ENCODE measurements at regions not wholly inside any gene's neighbourhood (a gene's known extent, or its start where the extent isn't known, plus 50 kb on each side); places are given as distances from the start of the nearest gene placed in this dataset.

DNA sequence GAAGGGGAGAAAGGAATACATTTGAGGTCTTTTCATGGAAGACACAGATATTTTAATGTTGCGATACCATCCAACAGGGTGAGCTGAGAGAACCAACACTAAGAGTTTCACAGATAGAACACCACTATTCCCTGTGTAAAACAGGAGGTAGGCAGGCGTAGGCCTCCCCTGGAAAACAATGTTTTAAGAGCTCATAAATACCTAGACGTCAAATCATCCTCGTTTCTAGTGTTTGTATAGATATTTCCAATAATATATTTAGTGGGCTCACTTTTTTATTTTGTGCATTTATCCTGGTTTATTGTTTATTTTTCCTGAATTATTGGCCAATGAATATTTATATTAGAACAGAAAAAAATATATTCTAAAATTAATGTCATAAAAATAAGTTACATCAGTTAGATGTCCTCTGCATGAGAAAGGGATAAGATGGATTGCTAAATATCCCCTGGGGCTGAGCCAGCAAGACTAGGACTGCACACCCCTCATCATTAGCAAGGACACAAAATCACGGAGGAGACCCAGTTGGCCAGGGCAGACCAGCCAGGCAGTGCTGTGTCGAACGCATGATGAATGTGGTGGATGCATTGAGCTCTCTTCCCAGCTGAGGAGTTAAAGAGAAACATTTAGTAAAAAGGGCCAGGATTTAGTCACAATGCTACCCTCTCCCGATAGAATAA, 380.5 kb downstream of the C6orf118 start:
- 53% methylated on average over 8 of the region's 8 CpGs for WGBS
- Histone ChIP-seq H3K27ac (replicated peaks in 1 of 4) (no peak overlapping the region), H3K9me3 (no peaks in the 10 kb centered on the region), H3K36me3 (no peaks in the 10 kb centered on the region), H3K4me1 (peaks cover 0 to 19% (median 13%) of the 10 kb centered on the region in 4 donors), H3K4me3 (no peak overlapping the region), H3K27me3 (no peaks in the 10 kb centered on the region)
- TF ChIP-seq EP300 (IDR thresholded peaks at IDR 0.05) (no peak), POLR2AphosphoS5 (IDR thresholded peaks at IDR 0.05) (no peak)
- TF ChIP-seq, protein P1, sequence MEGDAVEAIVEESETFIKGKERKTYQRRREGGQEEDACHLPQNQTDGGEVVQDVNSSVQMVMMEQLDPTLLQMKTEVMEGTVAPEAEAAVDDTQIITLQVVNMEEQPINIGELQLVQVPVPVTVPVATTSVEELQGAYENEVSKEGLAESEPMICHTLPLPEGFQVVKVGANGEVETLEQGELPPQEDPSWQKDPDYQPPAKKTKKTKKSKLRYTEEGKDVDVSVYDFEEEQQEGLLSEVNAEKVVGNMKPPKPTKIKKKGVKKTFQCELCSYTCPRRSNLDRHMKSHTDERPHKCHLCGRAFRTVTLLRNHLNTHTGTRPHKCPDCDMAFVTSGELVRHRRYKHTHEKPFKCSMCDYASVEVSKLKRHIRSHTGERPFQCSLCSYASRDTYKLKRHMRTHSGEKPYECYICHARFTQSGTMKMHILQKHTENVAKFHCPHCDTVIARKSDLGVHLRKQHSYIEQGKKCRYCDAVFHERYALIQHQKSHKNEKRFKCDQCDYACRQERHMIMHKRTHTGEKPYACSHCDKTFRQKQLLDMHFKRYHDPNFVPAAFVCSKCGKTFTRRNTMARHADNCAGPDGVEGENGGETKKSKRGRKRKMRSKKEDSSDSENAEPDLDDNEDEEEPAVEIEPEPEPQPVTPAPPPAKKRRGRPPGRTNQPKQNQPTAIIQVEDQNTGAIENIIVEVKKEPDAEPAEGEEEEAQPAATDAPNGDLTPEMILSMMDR (IDR thresholded peaks at IDR 0.05) = no peak
- intact Hi-C loops (cut with DNase I) = loop anchor here (5.0 kb wide), 1 partner anchor 1747 kb away; no protein-coding TSS in a partner anchor
- no peak for DNase-seq (ENCODE audit: extremely low spot score)

DNA sequence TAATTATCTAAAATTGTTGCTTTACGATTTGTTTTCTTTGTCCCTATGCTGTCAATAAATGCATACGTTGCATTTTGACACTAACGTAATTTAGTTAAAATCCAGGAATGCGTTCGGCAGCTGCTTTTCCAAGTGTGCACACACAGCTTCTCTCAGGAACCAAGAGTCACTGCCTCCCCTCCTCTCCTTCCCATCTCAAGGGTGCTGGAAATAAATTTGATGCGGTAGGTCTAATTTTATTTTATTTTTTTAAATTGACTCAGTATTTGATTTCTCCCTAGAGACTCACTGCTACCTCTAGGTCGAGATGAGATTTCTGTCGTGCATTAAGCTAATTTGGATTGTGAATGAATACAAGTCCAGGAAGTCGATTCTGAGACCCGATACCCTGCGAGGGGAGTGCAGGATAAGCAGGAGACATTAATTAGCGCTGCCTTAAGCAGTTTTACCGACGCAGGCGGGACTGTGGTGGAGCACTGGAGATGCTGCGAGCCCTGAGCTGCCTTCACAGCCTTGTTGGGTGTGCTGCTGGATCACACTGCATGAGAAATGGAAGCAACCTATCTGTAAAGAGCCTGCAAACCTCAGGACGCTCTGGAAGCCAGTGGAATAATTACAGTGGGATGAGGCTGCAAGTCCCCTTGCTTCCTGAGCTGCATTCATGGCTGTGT, 381.2 kb downstream of the C6orf118 start:
- no peaks in the 10 kb centered on the region for H3K9me3 ChIP-seq
- no peaks in the 10 kb centered on the region for H3K27me3 ChIP-seq
- WGBS = 71% methylated on average over 17 of the region's 17 CpGs
- peaks cover 0 to 19% (median 13%) of the 10 kb centered on the region in 4 donors for H3K4me1 ChIP-seq
- intact Hi-C loops (cut with DNase I) = loop anchor here (5.0 kb wide), 1 partner anchor 1746 kb away; no protein-coding TSS in a partner anchor
- no peaks in the 10 kb centered on the region for H3K36me3 ChIP-seq
- H3K27ac ChIP-seq (replicated peaks in 1 of 4) = no peak overlapping the region
- no peak for DNase-seq (ENCODE audit: extremely low spot score)
- peak overlapping the region in 1 of 4 donors; percentile 31 for H3K4me3 ChIP-seq
- TF ChIP-seq, protein P1 (IDR thresholded peaks at IDR 0.05) = no peak
- TF ChIP-seq EP300 (IDR thresholded peaks at IDR 0.05) = no peak
- no peak for TF ChIP-seq POLR2A (IDR thresholded peaks at IDR 0.05; ENCODE audit: low read depth)
- TF ChIP-seq POLR2AphosphoS5 (IDR thresholded peaks at IDR 0.05) = no peak

DNA sequence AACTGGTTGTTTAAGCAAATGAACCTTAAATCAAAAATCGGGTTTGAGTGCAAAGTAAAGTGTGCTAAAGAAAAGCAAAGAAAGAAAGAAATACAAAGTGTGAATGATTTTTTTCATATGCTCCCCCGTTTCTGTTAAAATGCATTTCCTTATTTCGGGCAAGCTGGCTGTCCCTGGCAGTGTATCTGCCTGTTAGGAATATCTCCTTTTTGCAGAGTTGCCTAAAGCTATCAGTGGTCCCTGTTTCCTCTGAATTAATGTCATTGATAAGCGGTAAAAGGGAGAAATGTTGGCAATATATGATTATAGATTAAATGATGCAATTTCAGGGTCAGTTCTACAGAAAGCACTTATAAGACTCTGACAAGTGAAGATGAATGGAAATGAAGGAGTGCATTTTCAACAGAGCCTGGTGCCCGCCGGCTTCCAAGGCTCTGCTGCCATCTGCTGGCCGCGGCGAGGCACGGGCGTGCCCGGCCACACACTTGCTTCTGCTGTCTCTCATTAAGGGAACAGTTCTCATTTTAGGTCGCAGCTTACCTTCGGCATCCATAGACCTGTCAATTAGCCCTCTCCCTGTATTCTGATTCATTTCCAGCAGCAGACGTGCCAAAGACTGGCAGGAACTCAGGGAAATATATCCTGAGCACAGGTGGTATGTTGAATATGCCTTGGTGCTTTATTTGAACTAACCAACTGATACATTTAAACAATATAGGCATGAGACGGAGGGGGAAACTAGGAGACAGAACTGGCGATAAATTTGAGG, 381.9 kb downstream of the C6orf118 start:
- TF ChIP-seq EP300 (IDR thresholded peaks at IDR 0.05) = no peak
- TF ChIP-seq, protein P1 (IDR thresholded peaks at IDR 0.05) = peak; percentile 85 to 100 (median 97)
- Histone ChIP-seq H3K9me3 (no peaks in the 10 kb centered on the region), H3K27ac (replicated peaks in 1 of 4) (no peak overlapping the region), H3K4me1 (peaks cover 0 to 19% (median 13%) of the 10 kb centered on the region in 4 donors), H3K27me3 (no peaks in the 10 kb centered on the region), H3K4me3 (peak overlapping the region in 1 of 4 donors; percentile 31), H3K36me3 (no peaks in the 10 kb centered on the region)
- no peak for DNase-seq (ENCODE audit: extremely low spot score)
- intact Hi-C loops (cut with DNase I) = loop anchor here (5.0 kb wide), 1 partner anchor 1745 kb away; no protein-coding TSS in a partner anchor
- 17% methylated on average over 17 of the region's 17 CpGs for WGBS

DNA sequence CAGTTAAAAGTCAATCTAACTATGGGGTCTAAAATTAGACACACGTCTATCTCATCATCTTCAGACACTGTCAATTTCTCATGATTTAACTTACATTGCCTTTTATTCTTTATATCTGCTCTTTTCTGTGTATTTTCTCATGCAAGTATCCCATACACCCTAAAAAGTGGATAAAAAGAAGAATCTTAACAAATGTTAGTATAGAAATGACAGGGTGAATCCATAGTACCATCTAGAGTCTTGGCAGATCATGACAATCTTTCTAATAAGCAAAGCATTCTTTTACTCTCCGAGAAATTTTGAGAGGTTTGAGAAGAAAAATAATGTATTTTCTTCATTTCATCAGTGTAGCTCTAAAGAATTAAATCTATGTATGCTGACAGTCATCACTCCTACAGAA, 382.7 kb downstream of the C6orf118 start:
- 54% methylated on average over 2 of the region's 2 CpGs for WGBS

More for the DNA sequence above, 382.7 kb downstream of the C6orf118 start:
- Histone ChIP-seq H3K27ac (replicated peaks in 1 of 4) (no peak overlapping the region), H3K4me3 (no peak overlapping the region), H3K9me3 (no peaks in the 10 kb centered on the region), H3K27me3 (no peaks in the 10 kb centered on the region), H3K4me1 (peaks cover 0 to 19% (median 13%) of the 10 kb centered on the region in 4 donors), H3K36me3 (no peaks in the 10 kb centered on the region)
- intact Hi-C loops (cut with DNase I) = loop anchor here (5.0 kb wide), 1 partner anchor 1744 kb away; no protein-coding TSS in a partner anchor
- no peak for DNase-seq (ENCODE audit: extremely low spot score)
- TF ChIP-seq, protein P1 (IDR thresholded peaks at IDR 0.05) = no peak
- TF ChIP-seq POLR2AphosphoS5 (IDR thresholded peaks at IDR 0.05) (no peak), EP300 (IDR thresholded peaks at IDR 0.05) (no peak), POLR2A (IDR thresholded peaks at IDR 0.05; ENCODE audit: low read depth) (no peak)

Measured in esophagus muscularis mucosa (tissue), 4 donors.